GM19372 (cell line): ENCODE measurements at regions not wholly inside any gene's neighbourhood (a gene's known extent, or its start where the extent isn't known, plus 50 kb on each side); places are given as distances from the start of the nearest gene placed in this dataset.
A peak's percentile ranks its signal among the peaks of the same experiment; 100 is the strongest.

Source experiments
- ATAC-seq: cut with Tn5 transposase; IDR thresholded peaks from one replicate; pipeline ENCODE4 v1.9.1; 2021; ENCODE audit warnings: mild to moderate bottlenecking, low read depth, moderate library complexity; ENCODE audit not compliant: unreplicated experiment

GRCh38 chr14:89013698-89014568 lies 189.5 kb downstream of the TTC8 start:
- ATAC-seq: no peak

GRCh38 chr14:89014569-89014850 lies 190.1 kb downstream of the TTC8 start:
- ATAC-seq: no peak

GRCh38 chr14:89015016-89015415 lies 190.6 kb downstream of the TTC8 start:
- ATAC-seq: no peak

GRCh38 chr14:89017417-89017816 lies 193.0 kb downstream of the TTC8 start:
- no peak for ATAC-seq

- no peak for ATAC-seq
Observed at GRCh38 chr14:89022274-89022673, 197.8 kb downstream of the TTC8 start.

- no peak for ATAC-seq
Observed at GRCh38 chr14:89024691-89025090, 200.2 kb downstream of the TTC8 start.

GRCh38 chr14:89025561-89026236 lies 201.2 kb downstream of the TTC8 start:
- ATAC-seq: no peak

GRCh38 chr14:89027097-89027740 lies 202.8 kb downstream of the TTC8 start:
- ATAC-seq: peak; percentile 84

- no peak for ATAC-seq
Observed at GRCh38 chr14:89028462-89029134, 204.1 kb downstream of the TTC8 start.

GRCh38 chr14:89029961-89030694 lies 205.7 kb downstream of the TTC8 start:
- no peak for ATAC-seq

- ATAC-seq: no peak
Observed at GRCh38 chr14:89030921-89031320, 206.5 kb downstream of the TTC8 start.

- ATAC-seq: no peak
Observed at GRCh38 chr14:89032086-89032649, 207.7 kb downstream of the TTC8 start.

- no peak for ATAC-seq
Observed at GRCh38 chr14:89033756-89034155, 209.3 kb downstream of the TTC8 start.

GRCh38 chr14:89036371-89036770 lies 211.9 kb downstream of the TTC8 start:
- no peak for ATAC-seq

- ATAC-seq: no peak
Observed at GRCh38 chr14:89037065-89037464, 212.6 kb downstream of the TTC8 start.

- no peak for ATAC-seq
Observed at GRCh38 chr14:89040080-89040459, 215.6 kb downstream of the TTC8 start.

GRCh38 chr14:89040460-89041256 lies 216.2 kb downstream of the TTC8 start:
- ATAC-seq: no peak

- ATAC-seq: no peak
Observed at GRCh38 chr14:89041257-89041582, 216.8 kb downstream of the TTC8 start.

GRCh38 chr14:89042021-89042420 lies 217.6 kb downstream of the TTC8 start:
- ATAC-seq: no peak
